NCI-H510A (cell line): ENCODE measurements at regions not wholly inside any gene's neighbourhood (a gene's known extent, or its start where the extent isn't known, plus 50 kb on each side); places are given as distances from the start of the nearest gene placed in this dataset.

ENCODE experiments used
- DNase-seq: peaks from one replicate; lab custom pipeline; 2025; lab: John Stamatoyannopoulos, UW

DNA sequence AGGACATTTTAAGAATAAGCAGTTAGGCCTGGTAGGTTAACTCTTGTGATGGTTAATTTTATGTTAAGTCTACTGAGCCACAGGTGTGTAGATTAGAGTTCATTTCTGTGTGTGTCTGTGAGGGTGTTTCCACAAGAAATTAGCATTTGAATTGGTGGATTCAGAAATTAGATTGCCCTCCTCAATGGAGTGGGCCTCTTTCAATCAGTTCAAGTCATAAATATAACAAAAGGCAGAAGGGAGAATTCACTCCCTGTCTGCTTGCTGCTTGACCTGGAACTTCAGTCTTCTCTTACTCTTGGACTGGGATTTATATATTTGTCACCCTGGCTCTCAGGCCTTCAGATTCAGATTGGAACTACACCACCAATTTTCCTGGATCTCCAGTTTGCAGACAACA lies 55.3 kb upstream of the POM121L12 start:
- no peak for DNase-seq

DNA sequence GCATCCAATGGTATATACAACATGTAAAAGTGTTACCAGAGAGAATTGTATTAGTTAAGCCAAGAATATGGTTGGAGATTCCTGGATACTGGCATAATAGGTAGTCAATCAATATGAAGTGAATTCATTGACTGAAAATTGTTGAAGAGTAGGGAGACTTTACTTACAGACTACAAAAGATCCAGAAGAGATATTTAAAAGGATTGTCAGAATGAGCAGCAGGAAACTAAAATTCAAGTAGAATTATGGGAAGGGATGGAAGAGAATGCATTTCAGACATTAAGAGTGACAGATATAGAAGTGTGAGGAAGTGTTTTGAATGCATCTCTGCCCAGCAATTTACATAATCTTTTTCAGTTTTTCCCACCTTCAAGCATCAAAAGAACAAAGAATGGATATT lies 62.3 kb upstream of the POM121L12 start:
- DNase-seq, result no peak

- DNase-seq, result no peak
Measured at GRCh38 chr7:52962402-52963076, 72.9 kb upstream of the POM121L12 start.

GRCh38 chr7:52961084-52961483 lies 74.3 kb upstream of the POM121L12 start:
- no peak for DNase-seq

DNA sequence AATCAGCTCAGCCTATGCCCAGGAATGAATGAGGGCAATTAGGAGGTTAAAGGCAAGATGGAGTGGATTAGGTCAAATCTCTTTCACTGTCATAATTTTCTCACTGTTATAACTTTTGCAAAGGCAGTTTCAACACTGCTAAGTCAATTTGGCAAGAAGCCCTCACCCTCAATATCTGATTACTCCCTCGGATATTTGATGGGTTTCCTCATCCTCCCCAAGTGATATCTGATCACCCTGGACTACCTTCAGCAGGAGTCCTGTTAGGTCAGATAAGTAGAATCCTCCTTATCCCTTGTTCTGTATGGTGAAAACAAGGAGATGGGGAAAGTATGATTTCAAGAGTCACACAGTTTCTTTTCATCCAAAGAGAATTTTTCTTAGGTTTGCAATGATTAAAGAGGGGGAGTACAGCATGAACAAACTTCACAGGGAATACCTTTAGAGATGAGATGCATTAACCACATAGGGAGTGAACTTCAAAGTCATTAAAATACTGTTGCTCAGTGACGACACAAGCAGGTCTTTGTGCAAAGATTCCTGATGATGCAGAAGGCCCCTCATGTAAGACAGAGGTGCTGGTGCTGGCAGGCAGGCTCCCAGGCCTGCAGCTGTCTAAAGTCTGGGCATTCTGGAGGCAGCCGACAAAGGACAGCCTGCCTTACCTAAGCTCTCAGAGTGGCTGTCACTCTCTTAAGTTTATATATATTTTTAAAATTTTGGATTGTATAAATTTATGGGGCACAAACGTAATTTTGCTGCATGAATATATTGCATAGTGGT lies 75.4 kb upstream of the POM121L12 start:
- no peak for DNase-seq

DNA sequence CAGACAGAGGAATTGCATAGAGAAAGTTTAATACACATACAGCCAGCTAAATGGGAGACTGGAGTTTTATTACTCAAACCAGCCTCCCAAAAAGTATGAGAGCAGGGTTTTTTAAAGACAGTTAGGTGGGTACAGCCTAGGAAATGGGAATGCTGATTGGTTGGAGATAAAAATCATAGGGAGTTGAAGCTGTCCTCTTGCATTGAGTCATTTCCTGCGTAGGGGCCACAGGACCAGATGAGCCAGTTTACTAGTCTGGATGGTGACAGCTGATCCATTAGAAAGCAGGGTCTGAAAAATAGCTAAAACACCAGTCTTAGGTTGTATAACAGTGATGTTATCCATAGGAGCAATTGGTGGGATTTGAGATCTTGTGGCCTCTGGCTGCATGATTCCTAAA lies 76.1 kb upstream of the POM121L12 start:
- DNase-seq, result no peak

- DNase-seq, result no peak
Measured at GRCh38 chr7:52958621-52959140, 76.8 kb upstream of the POM121L12 start.

GRCh38 chr7:52956379-52956915 lies 79.0 kb upstream of the POM121L12 start:
- no peak for DNase-seq

GRCh38 chr7:52955522-52955921 lies 79.9 kb upstream of the POM121L12 start:
- no peak for DNase-seq

DNA sequence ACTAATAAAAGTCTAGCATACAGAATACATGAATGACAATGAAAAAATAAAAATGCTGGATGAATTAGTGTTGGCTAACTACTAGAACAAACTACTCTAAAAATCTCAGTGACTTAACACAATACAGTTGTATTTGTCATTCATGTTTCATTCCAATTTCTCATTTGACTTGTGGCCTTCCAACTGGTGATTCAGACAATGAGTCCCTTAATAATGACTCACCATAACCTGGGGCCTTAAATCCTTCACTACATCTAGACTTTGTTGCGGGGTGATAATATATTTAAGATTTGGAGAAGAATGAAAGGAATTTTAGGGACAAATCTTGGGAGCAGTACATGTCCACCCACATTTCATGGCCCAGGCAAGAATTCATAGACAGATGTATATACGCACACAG lies 90.5 kb upstream of the POM121L12 start:
- DNase-seq, result no peak

GRCh38 chr7:52940481-52940880 lies 95.0 kb upstream of the POM121L12 start:
- DNase-seq, result no peak

DNA sequence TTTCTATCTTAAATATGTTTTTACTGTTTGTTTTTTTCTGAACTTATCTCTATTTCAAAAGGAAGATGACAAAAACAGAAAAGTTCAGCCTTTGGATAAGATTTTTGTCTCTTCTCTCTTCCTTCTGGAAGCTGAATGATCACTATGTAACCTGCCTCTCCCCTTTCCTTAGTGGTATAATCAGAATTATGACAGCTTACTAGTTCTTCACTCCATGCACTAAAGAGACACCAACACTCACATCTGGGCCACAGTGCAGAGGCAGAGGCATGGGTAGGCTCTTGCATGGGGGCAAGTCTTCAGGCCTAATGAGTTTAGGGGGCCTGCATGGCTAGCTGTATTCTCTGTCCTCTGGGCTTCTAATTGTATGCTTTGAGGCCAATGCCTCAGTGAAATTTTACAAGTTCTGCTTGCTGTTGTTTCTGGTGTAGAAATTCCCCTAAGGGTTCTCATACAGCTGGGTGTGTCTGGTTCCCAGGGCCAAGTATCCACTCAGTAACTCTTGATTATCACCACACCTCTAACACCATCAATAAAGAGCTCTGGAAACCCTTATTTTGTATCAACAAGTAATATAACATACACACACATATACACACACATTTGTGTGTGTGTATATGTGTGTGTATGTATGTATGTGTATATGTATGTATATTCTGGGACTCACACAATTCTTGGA lies 96.8 kb upstream of the POM121L12 start:
- no peak for DNase-seq

GRCh38 chr7:52936750-52937149 lies 98.7 kb upstream of the POM121L12 start:
- no peak for DNase-seq

- DNase-seq, result no peak
Measured at GRCh38 chr7:52928591-52928990, 106.8 kb upstream of the POM121L12 start.

DNA sequence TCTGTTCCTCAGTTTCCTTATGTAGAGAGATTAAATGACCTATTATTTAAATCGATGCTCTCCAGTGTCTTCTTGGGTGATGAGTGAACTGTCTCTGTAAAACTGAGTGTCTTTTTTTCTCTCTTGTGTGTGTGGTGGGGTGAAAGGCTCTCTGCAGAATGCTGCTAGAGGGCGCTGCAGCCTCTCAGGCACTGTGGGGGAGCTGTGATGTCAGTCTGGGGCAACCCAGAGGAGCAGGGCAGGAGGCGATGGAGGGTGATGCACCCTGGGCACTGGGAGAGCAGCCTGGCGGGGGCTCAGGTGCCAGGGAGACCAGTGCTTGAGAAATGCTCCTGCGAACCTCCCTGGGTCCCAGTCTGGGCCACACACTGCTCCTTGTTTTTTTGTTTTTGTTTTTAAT lies 110.1 kb upstream of the POM121L12 start:
- no peak for DNase-seq

DNA sequence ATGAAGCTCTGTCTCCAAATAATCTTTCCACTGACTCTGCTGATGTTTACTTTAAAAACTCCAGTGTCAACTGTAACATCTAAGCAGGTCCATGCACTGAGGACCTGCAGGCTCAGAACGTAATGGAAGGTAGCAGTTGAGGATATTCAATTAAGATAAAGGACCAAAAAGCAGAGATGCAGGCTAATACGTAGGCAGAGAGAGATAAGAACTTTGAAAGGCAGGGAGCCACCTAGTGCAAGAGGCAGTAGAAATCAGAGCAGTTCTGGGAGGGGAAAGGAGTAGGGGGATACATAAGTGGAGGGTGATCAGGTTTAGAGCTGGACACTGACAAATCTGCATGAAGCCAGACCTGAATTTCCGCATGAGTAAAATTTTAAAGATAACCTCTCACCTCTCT lies 114.5 kb upstream of the POM121L12 start:
- no peak for DNase-seq

GRCh38 chr7:52917982-52918578 lies 117.4 kb upstream of the POM121L12 start:
- no peak for DNase-seq

DNA sequence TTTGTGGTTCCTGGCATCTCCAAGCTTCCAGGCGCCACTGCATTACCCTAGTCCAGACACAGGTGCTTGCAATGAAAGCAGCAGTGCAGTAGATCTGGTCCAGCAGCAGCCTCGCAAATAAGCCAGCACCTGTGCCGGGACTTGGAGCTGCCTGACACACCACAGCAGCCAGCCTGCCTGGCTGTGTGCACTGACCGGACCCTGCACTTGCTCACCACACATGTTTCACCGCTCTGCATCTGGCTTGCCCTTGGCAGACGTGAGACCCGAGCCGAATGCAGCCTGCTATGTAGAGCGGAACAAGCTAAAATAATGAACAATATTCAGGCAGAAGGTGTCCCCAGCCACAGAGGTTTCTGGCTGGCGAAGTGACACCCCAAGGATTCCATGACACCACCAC lies 123.6 kb upstream of the POM121L12 start:
- no peak for DNase-seq

DNA sequence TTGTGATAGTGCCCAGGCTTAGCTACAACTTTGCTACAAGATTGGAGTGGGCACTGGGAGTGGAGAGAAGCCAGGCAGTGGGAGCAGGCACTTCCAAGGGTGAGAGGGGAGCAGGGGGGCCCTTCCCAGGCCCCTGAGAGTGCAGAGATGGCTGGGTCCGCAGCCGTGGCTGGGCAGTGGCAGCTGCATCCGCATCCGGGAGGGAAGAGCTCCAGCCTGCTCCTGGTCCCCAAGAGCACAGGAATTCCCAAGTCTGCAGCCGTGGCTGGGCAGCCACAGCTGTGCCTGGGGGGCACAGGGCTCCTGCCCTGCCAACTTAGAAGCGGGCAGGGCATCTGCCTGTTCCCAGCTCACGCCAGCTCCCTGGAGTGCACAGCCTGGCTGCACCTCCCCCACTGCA lies 124.1 kb upstream of the POM121L12 start:
- DNase-seq, result no peak

GRCh38 chr7:52909935-52910334 lies 125.5 kb upstream of the POM121L12 start:
- no peak for DNase-seq

DNA sequence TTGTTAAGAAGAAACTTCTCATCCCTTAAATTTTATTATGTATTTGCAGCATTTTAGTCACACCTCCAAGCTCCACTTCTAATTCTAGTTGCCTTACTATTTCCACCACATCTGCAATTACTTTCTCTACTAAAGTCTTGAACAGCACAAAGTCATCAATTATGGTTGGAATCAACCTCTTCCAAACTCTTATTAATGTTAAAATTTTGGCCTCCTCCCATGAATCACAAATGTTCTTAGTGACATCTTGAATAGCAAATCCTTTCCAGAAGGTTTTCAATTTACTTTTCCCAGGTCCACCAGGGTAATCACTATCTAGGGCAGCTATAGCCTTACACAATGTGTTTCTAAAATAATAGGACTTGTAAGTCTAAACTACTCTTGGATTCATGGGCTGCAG lies 126.3 kb upstream of the POM121L12 start:
- DNase-seq, result no peak

DNA sequence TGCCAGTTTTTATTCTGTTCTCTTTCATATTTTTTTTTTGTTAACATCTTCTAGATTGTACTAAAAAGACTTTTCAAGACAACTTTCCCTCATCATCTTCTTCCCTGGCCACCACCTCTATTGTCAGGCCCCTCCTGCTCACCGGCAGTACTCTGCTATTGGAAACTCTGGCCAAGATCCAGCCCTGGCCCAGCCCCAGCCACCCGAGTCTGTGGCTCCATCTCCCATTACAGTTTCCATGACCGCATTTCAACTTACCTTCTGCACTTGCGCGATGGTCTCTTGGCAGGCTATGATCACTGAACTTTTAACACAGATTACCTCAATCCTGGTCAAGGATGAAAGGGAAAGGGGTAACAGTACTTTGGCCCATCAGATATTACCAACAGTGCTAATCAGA lies 137.7 kb upstream of the POM121L12 start:
- DNase-seq, result no peak
